GM19023 (cell line): ENCODE measurements at regions not wholly inside any gene's neighbourhood (a gene's known extent, or its start where the extent isn't known, plus 50 kb on each side); places are given as distances from the start of the nearest gene placed in this dataset.

ENCODE experiments used
- ATAC-seq: cut with Tn5 transposase; IDR thresholded peaks from one replicate; pipeline ENCODE4 v1.9.1; 2021; ENCODE audit warnings: mild to moderate bottlenecking, moderate library complexity; ENCODE audit not compliant: unreplicated experiment

DNA sequence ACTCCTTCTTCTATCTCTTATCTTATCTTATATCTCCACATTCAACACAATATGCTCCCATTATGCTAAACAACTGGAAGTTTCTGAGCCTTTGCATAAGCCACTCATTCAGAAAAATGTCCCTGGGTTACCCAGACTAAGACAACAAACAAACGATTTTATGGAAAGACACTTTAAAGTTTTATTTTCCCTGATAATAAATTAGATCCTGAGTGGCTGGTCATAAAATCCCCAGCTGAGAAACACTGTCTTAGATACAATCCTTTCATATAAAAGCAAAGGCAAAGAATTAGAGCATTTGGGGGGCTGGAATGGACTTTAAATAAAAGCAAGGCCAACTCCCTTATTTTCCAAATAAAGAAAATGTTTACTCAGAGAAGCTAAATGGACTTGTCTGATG, 322.3 kb downstream of the GBE1 start:
- no peak for ATAC-seq

DNA sequence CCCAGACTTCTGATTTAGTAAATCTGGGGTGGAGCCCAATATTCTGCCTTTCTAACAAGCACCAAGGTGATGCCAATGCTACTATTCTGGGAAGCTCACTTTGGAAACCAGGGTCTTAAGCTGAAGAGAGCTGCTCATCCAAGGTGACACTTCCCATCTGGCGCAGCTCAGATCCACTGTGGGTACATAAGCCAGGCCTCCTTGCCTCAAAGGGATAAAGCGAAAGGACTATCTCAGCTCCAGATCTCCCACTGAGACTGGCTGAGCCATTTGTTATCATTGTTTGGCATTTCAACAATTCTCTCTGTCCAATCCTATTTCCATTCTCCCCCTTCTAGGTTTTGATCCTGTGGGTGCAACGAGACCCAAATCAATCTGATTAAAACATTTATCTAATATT, 323.8 kb downstream of the GBE1 start:
- ATAC-seq = no peak

DNA sequence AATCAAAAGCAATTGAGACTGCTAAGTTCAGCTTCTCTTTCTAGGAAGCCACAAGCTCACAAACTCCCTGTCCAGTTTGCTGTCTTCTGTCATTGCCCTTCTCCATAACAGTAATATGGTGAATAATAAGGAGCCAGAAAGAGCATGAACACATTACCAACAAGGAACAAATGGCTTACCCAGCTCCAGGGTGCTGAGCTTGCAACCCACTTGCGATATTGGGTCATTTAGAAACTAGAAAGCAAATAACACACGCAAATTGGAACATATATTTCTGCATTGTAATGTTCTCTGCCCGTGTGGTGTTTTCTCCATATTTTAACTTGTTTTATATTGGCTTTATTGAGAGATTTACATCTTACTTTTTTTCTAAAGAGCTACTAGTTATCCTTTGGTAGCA, 325.3 kb downstream of the GBE1 start:
- no peak for ATAC-seq

DNA sequence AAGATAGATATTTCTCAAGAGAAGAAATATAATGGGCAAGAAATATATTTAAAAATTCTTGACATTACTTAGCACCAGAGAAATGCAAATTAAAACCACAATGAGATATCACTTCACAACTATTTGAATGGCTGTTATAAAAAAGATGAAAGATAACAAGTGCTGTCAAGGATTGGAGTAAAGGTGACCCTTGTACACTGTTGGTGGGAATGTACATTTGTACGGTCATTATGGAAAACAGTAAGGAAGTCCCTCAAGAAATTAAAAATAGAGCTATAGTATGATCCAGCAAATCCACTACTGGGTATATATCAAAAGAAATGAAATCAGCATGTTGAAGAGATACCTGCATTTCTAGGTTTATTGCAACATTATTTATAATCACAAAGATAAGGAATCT, 326.4 kb downstream of the GBE1 start:
- ATAC-seq = no peak

DNA sequence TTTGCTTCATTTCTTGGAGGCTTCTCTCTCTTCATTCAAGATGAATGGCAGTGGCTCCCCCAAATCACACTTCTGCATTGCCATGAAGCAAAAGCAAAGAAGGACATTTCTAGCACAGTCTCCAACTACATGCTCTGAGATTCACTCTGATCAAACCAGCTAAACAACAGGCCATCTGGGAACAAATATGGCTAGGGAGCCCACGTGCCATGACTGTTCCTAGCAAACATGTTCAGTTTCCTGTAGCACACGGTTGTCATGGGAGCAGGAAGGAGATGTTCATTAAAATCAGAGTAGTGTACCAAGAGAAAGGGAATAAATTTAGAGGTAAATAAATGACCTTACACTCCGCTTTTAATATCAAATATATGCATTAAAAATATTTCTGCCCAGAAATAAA, 327.3 kb downstream of the GBE1 start:
- no peak for ATAC-seq

DNA sequence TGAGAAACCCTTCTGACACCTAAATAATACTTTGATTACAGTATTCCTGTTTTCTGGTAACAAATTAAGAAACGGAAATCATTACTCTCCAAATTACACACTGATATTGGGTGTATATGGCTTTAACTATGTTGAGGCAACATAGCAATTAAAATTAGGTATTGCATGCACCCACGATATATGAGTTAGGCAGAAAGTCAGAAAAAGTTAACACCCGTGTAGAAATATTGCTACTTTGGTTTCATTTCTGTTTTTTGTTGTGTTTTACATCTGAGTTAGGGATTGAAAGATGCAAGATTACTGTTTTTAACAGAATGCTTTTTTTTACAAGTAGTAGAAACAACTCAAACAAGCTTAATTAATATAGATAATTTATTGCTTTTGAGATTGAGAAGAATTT, 327.8 kb downstream of the GBE1 start:
- no peak for ATAC-seq

DNA sequence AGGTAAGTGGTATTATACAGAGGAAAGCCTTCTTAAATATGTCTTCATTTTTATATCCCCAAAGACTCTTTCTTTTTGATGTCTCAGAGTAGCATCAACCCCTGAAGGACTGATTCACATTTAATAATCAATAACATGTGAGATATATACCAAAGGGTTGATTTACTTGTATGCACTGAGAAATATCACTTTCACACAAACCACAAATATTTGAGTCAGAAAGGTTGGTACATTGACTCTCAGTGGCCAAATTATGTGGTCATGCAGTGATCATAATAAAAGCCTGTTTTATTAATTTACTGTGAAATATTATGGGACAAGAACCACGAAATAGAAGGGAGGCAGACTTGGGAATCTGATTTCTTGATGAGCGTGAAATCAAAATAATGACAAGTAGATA, 329.0 kb downstream of the GBE1 start:
- ATAC-seq = no peak

DNA sequence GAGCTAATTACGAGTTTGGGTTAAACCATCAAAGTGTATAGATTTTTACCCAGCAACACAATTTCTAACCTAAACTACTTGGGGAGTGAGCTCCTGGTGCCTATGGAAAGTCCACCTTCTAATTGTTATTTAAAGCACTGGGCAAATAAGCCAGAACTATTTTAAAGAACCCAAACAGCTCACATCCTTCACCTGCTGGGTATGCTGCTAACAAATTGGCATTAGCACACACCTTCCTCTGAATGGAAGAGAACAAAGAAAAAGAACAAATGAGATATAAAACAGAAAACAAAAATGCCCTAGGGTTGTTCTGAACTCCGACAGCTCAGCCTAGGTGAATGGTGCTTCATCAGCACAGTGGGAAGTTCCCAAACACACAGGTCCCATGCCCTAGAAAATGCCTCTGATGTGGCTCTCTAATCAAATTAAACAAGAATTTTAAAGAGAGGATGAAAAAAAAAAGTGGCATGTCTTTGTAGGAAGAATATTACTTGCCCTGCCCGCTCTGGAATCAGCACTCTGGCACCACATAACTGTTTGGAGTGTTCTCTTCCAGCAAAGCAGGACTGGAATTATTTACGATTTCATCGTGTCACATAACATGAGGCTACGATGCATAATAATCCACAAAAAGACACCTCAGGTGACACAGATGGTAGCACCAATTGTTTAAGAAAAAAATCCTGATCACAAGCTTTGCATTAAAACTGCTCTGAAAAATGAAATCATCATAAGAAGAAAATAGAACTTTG, 334.4 kb downstream of the GBE1 start:
- ATAC-seq = no peak

DNA sequence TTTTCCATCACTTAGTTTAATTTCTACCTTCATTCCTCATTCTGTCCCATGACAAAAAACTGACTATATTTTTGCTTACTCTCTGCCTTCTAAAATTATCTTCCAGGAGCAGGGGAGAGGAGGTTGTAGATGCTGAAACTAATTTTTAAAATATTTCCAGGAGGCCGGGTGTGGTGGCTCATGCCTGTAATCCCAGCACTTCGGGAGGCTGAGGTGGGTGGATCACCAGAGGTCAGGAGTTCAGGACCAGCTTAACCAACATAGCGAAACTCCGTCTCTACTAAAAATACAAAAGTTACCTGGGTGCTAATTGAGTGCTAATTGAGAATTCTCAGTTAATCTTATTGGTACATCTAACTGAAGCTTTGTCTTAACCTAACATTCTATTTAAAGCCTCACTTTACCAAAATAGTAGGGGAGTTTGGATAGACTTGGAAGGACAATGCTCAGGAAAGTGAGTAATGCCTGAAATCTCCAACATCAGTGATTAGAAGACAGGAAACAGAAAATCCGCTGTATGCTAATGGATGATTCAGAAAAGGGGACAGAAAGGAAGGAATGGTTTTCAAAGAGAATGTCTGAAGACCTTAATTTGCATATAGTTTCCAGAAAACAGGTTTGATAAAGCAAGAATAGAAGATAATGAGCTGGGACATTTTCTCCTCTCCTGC, 336.1 kb downstream of the GBE1 start:
- no peak for ATAC-seq

DNA sequence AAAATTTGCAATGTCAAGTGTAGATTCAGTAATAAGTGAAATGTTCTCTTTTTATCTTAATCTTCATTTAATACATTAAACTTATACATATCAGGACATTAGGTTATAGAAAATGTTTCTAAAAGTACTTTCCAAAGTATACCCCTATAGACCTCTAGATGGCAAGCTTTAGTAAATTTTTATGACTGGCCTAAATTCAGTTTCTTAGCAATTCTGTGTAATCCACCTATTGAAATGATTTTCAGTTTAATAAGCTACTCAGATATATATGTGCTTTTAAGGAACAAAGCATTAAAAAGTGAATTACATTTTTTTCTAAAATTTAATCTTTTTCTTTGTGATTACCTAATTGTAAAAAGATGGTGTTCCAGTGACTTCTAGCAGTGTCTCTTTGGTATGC, 342.2 kb downstream of the GBE1 start:
- ATAC-seq = no peak

DNA sequence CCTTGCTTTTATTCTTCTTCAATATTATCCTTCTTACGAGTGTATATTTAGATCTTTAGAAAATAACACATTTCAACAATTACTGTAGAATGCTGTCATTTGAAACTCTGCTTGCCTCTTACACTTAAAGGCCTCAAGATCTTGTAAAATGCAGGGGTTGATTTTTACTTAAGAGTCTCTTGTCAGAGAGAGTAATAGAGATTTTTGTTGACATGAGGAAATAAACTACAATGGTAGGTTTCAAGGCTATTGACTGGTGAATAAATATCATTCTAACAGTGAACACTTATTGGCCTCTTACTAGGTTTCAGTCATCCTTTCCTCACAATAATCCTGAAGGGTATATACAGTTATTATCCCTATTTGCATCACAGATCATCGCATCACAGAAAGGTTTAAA, 344.6 kb downstream of the GBE1 start:
- no peak for ATAC-seq

DNA sequence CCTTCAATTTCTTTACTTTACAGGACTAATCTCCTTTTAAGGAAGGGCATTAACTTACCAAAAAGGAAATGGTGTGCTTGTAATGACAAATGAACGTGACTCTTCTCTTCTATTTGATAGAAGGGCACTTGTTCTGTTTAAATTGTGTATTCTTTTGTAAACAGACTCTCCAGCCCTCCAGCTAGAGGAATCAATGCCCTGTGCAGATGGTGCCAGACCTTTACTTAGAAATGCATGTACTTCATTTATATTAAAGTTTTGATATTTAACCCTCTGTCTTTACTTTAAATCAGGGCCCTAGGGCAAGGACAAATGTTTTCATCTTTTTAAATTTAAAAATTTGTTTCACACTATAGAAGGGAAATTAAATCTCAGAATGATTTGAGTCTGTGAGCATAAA, 355.1 kb downstream of the GBE1 start:
- no peak for ATAC-seq

DNA sequence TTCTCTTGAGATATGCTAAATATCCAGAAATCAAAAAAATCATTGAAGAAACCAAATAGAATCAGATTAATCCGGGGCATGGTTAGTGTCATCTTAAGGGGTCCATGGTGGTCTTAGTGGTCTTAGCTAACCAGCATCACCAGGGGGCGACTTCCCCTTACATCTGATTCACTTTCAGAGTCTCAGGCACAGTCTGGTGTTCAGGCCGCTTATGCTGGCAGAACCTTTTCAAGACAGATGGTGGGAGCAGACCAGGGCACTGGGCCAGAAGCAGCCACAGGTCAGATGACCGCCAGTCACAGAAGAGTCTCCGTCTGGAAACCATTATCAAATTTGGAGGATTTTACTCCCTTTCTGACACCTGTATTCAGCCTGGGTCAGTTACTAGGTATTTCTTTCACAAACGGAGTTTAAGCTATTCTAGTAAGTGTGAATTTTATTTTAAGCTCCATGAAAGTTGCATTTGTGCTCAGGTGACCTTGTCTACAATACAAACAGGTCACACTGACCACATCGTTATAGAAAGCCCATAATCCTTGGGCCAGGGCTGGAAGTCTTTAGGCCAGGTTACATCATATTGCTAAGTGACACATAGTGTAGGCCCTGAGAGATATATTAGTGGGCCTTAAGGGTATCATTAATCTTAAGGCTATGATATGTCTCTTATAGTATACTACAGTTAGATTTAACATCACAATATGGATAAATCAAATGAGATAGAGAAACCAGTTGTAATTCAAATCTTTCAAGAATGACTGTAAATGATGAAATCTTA, 365.5 kb downstream of the GBE1 start:
- ATAC-seq = no peak

DNA sequence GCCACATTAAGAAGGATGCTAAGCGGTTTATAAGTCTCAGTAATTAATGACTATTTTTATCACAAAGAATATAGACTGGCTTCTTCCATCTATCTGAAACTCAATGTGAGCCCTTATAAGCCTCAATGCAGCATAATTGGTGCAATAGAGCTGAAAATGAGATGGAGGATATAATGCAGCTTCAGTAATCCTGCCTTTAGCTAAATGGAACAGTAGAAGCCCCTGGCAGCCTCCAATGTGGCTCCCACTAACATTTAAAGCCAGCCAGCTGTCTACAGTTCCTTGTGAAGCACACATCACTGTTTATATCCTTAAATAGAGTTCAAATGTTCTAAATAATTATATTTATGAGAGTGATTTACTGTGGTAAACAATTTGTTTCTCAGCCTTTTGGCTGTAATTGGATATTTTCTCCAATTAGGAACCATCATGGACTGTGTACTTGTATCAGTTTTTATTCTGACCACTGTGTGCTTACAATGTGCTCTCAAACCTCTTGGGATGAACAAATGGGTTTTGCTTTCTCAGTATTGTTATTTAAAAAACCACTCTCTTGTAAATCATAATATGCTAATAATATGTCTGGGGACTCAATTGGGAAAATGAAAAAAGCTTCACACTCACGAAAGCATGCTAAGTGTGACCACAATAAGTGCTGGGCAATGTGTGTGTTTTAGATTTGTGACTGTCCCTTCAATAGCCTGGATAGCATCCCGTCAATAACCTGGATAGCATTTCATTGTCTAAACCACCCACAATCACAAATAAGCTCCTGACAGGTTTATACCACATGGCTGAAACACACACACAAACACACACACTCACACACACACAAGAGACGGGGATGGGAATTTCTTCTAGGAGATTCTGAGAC, 366.6 kb downstream of the GBE1 start:
- no peak for ATAC-seq

DNA sequence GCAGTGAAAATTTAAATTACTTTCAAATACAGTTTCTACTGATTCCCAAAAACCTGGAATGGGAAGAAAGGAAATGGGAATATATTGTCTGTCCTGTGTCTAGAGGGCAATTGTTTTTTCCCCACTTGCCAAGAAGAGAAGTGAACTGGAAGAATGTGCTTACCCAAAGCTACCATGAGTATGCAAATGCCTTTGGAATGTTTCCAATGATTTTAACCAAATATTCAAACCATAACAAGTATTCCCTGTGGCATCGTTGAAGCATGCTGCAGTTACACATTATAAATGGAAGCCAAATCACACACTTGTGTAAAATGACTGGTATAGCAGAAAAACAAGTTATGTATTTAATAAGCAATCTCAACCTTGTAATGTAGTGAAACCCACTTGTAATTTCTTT, 368.2 kb downstream of the GBE1 start:
- ATAC-seq = no peak

DNA sequence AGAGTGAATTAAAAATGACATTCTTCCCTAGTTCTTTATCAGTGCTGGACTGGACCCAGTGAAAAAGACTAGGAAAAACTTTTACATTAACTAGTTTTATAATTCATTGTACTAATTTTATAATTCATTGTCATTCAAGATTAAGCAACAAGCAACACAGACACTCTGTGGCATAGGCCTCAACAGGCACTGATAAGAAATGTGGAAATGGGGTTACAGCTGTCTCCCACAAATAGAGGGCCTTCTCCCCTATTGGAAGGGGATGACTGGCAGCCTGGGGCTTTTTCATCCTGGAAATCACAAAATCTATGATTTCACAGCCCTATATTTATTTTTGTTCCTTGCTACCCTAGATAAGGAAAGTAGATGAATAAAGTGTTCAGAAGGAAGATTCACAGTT, 370.6 kb downstream of the GBE1 start:
- ATAC-seq = no peak

DNA sequence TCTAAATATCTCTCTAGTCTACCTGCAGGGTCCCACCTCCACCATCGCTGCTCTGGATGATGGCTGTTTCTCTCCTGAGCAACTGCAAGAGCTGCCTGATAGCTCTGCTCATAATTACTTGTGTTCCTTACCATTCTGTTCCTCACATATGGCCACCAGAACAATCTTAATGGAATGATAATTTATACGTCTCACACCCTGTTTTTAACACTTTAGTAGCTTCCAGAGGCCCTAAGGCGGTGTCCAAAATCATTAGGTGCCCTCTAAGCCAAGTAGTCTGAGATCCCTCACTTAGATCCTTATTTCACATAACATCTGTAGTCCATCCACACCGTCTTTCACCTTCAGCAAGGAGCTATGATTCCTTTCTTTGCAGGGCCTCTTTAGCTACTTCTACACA, 373.3 kb downstream of the GBE1 start:
- no peak for ATAC-seq

DNA sequence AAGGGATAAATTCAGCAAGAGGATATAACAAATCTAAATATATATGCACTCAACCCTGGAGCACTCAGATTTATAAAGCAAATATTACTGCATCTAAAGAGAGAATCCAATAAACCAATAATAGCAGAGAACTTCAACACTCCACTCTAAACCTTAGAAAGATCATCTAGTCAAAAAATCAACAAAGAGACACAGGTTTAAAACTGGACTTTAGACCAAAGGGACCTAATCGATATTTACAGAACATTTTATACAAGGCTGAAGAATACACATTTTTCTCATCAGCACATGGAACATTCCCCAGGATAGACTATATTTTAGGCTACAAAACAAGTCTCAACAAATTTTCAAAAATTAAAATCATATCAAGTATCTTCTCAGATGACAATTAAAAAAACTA, 379.0 kb downstream of the GBE1 start:
- ATAC-seq = no peak

DNA sequence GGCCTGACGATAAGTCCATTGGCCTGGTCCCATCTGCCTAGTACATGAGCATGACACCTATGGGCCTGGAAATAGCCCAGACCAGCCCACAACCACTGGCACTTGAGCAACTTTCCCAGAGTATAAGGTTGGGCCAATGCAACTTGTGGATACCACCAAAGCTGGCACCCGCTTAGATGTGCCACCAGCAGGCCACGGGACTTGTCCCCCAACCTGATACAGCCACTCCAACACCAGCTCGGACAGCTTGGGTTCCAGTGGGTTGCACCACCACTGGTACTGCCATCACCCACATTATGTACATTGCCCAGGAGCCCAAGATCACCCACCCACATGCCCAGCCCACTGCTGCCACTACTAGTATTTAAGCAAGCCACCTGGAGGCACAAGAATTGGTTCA, 381.2 kb downstream of the GBE1 start:
- no peak for ATAC-seq

DNA sequence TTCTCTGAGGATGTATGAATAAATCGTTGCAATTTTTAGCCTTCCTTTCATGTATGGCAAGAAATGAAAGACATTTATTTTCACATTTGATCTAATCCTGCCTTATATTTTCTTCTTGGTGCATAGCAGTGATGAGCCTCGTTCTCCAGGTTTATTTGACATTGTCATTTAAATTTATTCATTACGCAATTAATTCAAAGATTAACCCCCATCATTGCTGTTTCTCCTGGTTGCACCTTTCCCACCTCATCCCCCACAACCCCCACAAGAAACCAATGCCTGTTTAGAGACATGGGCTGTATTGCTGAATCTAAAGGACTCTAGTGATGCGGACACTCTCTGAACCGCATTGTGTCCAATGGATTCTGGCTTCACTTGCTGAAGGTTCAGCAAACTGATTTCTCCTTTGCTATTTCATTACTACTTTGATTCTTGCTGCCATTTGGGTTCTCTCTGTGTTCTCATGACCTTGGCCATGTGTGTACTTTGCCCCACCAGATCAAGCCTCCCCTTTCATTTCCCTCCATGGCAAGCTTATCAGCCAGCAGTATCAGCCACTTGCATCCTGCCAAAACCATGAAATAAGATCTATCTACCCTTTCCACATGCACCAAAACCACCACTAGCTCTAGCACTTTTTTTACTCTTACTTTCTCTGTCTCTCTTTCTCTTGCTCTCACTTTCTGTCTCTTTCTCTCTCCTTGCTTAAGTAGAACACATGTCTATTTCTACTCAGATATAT, 382.7 kb downstream of the GBE1 start:
- ATAC-seq = no peak
